C4-2B (cell line): ENCODE measurements at regions not wholly inside any gene's neighbourhood (a gene's known extent, or its start where the extent isn't known, plus 50 kb on each side); places are given as distances from the start of the nearest gene placed in this dataset.

Source experiments
- ZFX ChIP-seq: fragments of 450-650 bp; IDR thresholded peaks from 2 replicates; pipeline ENCODE4 v1.6.1; 2017
- TF ChIP-seq, protein P1 (sequence below): fragments of 450-650 bp; conservative IDR thresholded peaks from 2 replicates; pipeline ENCODE4 v1.5.1; 2017; ENCODE audit warnings: mild to moderate bottlenecking

- TF ChIP-seq, protein P1, sequence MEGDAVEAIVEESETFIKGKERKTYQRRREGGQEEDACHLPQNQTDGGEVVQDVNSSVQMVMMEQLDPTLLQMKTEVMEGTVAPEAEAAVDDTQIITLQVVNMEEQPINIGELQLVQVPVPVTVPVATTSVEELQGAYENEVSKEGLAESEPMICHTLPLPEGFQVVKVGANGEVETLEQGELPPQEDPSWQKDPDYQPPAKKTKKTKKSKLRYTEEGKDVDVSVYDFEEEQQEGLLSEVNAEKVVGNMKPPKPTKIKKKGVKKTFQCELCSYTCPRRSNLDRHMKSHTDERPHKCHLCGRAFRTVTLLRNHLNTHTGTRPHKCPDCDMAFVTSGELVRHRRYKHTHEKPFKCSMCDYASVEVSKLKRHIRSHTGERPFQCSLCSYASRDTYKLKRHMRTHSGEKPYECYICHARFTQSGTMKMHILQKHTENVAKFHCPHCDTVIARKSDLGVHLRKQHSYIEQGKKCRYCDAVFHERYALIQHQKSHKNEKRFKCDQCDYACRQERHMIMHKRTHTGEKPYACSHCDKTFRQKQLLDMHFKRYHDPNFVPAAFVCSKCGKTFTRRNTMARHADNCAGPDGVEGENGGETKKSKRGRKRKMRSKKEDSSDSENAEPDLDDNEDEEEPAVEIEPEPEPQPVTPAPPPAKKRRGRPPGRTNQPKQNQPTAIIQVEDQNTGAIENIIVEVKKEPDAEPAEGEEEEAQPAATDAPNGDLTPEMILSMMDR = no peak
- TF ChIP-seq ZFX = no peak
Measured at GRCh38 chr7:3234851-3235250, 66.2 kb upstream of the SDK1 start.
